ENCODE measurements at regions not wholly inside any gene's neighbourhood (a gene's known extent, or its start where the extent isn't known, plus 50 kb on each side); places are given as distances from the start of the nearest gene placed in this dataset.

- no peak for DNase-seq
Observed at GRCh38 chr5:89904442-89904841, 505.1 kb downstream of the CETN3 start.

DNA sequence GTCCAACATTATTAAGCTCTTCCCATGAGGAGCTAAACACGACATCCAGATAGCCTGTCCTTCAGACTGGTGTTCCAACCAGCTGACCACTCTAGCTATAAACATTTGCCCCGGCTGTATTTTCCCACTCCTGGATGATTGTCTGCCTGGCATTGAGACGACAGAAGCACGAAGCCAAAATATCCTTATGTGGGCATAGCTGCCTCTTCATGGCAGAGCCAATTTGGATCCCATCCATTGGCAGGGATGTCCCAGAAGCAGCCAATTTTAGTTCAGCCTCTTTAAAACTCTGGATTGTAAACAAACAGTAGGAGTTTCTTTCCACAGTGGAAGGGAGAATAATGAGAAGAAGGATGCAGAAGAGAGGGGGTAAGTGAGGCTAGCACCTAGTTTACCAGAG lies 507.6 kb downstream of the CETN3 start:
- no peak for DNase-seq

DNA sequence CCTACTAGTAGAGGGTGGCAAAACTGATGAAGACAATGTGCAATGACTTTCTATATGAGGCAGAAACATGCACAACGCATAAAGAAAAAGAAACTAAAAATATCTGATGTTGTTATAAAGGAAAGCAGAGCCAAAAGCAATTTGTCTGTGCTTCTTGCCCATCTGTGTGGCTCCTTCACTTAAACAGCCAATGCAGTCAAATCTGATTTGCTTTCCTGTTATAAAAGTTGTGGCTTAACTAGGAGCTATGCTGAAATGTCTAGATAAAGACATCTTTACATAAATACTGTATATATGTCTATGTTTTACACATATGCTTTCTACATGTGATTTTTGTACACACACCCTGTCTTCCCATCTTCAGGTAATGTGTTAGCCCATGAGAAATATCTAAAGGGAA lies 508.2 kb downstream of the CETN3 start:
- DNase-seq, result no peak

- DNase-seq, result no peak
Observed at GRCh38 chr5:89900346-89900745, 509.2 kb downstream of the CETN3 start.

- DNase-seq, result no peak
Observed at GRCh38 chr5:89899559-89899958, 510.0 kb downstream of the CETN3 start.

GRCh38 chr5:89893546-89893945 lies 516.0 kb downstream of the CETN3 start:
- DNase-seq, result no peak

GRCh38 chr5:89885670-89886069 lies 523.9 kb downstream of the CETN3 start:
- DNase-seq, result no peak

- DNase-seq, result no peak
Observed at GRCh38 chr5:89883967-89884366, 525.6 kb downstream of the CETN3 start.

DNA sequence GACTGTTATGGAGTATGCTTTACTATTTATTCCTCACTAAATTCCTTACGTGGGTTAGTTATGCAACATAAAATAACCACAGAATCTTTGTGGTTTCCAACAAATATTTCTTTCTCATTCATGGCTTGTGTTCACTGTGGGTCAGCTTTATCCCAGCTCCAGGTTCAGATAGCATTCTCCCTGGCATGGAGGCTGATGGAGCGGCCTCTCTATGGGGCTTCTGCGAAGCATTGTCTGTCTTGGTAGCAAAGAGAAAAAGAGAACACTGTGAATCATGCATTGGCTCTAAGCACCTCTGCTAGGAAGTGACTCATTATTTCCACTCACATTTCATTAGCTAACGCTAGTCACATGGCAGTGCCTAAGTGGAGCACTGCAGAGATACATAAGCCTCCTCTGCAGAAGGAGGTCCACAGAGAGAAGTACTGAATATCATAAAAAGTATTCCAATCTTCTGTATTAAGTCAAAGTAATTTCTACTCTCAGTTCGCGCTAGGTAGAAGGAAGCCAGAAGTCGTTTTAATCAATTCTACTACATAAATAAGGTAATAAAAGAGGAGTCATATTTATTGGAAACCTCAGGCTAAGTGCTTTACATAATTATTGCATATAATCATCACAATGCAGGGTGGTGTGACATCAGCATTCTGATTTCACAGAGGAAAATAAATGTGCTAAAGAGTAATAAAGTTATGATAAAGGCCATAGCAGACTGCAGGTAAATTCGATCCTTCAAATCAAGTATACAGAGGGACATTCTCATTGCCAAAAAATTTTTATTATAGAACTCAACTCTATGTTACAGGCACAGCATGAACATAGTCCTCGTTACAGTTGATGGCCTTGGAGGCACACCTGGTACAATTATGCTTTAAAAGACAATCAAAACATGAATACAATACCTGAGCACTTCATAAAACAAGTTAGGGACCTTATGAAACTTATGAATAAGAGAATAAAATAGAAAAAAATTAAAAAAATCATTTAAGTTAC lies 531.1 kb downstream of the CETN3 start:
- DNase-seq, result no peak

DNA sequence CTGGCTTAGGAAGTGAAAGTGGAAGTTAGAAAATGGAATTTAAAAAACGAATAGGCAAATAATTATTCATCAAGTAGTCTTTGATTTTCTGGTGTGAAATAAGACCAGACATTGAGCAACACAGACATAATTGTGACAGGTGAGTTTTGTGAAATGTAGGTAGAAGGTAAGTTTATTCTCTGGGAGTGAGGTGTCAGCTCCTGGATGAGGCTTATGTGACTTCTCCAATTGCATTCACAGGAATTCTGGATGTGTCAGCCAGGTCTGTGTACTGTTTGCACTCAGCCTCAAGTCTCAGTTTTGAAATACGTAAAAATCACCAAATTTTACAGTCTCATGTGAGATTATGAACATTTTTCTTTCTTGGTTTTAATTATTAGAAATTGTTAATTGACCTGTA lies 537.6 kb downstream of the CETN3 start:
- DNase-seq, result no peak

DNA sequence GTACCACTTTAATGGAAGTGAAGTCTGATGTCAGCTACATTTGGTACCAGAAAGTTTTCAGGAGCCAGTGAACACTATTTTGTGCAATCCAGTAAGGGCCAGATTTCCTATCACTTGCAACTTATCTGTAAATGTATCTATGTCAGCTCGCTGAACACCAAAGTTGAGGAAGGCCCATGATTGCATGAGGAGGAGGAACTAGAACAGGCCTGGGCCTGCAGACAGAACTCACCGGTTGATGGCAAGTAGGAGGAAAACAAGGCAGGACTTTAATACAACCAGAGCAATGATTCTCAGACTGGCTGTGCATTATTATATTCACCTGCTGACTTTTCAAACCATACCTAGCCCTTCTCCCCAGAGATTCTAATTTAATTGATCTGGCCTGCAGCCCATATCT lies 540.2 kb downstream of the CETN3 start:
- DNase-seq, result no peak

DNA sequence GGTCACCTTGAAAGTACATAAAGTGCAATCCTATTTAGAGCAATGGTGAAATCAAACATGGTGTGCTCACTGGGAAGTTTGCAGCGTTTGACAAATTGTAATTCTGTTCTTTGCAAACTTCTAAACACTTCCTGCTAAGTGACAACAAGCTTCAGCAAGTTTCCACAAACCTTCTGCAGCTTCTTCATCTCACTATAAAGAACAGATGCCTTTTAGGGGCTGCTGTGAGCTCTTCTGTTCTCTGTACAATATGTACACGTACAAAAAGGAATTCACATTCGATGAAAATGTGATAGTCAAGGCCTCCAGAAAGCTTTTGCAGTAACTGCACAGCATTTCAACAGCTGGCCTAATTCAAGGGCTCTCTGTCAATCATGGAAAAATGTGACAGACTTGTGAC lies 543.1 kb downstream of the CETN3 start:
- no peak for DNase-seq

GRCh38 chr5:89864941-89865340 lies 544.6 kb downstream of the CETN3 start:
- DNase-seq, result no peak

GRCh38 chr5:89857790-89858189 lies 551.8 kb downstream of the CETN3 start:
- no peak for DNase-seq

- DNase-seq, result no peak
Observed at GRCh38 chr5:89855417-89855816, 554.1 kb downstream of the CETN3 start.

GRCh38 chr5:89851911-89852310 lies 557.6 kb downstream of the CETN3 start:
- DNase-seq, result no peak

- DNase-seq, result no peak
Observed at GRCh38 chr5:89850513-89850865, 559.1 kb downstream of the CETN3 start.

- DNase-seq, result no peak
Observed at GRCh38 chr5:89849830-89850512, 559.6 kb downstream of the CETN3 start.

DNA sequence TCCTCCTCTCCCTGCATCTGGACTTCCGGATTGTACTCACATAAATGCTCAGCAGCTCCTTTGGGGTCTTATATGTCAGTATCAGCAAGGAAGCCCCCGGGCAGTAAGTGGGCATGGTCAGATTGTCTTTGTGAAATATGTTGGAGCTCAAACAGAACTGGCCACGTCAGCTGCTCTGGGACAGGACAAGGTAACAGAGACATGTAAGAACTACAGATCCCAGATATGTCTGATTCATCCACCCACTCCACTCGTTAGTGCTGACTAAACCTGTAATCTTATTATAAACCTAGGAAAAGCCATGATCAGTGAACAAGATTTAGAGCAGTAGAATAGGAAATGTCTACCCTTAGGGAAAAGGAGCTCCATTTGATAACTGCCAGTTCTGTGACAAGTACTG lies 561.8 kb downstream of the CETN3 start:
- no peak for DNase-seq

DNA sequence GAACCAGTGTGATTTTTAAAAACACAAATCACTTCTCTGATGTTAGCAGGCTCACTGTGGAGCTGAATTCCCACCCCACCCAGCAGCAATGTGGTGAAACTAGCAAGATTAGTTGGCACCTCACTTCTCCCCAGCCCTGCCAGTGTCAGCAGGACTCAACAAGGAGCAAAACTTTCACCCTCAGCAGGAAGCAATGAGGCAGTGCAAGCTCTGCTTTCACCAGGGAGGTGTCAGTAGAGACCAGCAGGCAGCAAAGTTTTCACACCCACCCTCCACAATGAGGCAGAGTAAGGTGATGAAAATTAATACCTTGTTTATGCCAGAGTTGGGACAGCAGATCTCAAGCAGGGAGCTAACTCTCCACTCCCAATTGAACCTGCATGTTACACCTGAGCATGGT lies 565.0 kb downstream of the CETN3 start:
- DNase-seq, result no peak

DNA sequence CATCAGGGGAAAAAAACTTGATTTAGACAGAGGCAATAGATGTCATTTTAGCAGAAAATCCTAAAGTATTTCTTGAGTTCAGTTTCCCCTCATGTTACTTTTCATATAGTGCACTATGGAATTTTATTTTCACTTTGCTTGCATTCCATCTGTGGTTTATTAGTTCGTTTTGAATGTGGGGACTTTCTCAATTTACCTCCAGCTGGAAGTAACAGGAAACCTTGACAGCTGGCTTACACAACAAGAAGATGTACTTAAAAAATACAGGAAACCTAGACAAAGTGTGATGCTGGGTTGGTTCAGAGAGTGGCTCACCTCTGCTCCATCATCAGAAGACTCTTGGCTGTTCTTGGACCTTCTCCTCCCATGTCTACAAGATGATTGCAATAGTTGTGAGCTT lies 567.0 kb downstream of the CETN3 start:
- DNase-seq, result no peak

- DNase-seq, result no peak
Observed at GRCh38 chr5:89840906-89841305, 568.6 kb downstream of the CETN3 start.

GRCh38 chr5:89830691-89831090 lies 578.9 kb downstream of the CETN3 start:
- no peak for DNase-seq

- DNase-seq, result no peak
Observed at GRCh38 chr5:89827960-89828359, 581.6 kb downstream of the CETN3 start.
